GM18526 (cell line): ENCODE measurements at regions not wholly inside any gene's neighbourhood (a gene's known extent, or its start where the extent isn't known, plus 50 kb on each side); places are given as distances from the start of the nearest gene placed in this dataset.

Source experiments
- POLR2A ChIP-seq: IDR thresholded peaks from 3 replicates; pipeline ENCODE4 v1.6.1; 2011; ENCODE audit not compliant: insufficient read length; ENCODE audit errors: extremely low read depth

- no peak for TF ChIP-seq POLR2A
Measured at GRCh38 chr2:41694536-41695049, 353.2 kb upstream of the PKDCC start.

DNA sequence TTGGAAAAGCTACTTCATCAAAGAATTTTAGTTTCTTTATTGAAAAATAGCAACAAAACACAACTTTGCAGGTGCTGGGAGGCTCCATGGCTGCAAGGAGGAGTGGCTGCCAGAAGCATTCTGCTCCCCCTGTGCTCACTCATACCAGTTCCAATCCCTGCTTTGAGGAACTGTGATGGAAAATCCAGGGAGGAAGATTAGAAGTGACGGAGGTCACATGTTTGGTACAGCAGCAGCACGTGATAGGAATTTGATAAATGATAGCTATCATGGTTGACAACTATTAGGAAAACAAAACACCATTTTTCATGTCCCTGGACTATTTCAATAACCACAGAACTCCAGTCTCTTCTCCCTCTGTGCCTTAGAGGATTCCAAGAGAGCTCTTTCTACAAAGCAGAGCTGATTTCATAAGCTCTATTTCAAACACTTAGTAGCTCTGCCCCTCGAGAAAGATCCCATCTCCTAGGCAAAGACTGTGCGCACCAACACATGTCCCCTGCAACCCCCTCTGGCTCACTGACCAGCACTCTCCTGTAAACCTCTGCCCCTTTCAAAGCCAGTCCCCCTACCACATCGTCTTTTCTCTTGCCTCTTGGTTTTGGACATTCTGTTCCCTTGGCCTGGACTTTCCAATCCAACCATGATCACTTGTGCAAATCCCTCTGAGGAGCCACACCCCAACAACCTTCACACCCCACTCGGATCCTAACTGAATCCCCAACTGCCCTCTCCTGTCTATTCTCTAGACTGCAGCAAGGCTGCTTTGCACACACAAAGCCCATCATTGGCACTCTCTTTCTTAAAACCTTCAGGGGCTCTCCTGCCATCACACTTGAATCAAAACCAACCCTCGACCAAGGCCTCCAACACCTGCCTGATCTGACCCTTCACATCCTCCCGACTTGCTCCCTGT, 352.4 kb upstream of the PKDCC start:
- TF ChIP-seq POLR2A = no peak

DNA sequence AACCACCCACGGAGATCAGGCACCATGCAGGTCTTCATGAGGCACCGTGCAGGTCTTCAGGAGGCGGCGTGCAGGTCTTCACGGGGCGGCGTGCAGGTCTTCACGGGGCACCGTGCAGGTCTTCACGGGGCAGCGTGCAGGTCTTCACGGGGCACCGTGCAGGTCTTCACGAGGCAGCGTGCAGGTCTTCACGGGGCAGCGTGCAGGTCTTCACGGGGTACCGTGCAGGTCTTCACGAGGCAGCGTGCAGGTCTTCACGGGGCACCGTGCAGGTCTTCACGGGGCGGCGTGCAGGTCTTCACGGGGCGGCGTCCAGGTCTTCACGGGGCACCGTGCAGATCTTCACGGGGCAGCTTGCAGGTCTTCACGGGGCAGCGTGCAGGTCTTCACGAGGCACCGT, 350.4 kb upstream of the PKDCC start:
- no peak for TF ChIP-seq POLR2A

- TF ChIP-seq POLR2A = no peak
Measured at GRCh38 chr2:41698678-41699422, 349.0 kb upstream of the PKDCC start.

DNA sequence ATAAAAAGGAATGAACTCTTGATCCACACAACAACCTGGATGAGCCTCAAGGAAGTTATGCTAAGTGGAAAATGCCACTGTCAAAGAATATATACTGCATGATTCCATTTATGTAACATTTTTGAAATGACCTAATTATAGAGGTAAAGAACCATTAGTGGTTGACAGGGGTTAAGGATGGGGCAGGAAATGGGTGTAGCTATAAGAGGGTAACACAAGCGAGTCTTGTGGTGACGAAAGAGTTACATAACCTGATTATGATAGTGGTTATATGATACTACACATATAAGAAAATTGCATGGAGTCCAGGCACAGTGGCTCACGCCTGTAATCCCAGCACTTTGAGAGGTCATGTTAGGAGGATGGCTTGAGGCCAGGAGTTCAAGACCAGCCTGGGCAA, 346.6 kb upstream of the PKDCC start:
- no peak for TF ChIP-seq POLR2A

DNA sequence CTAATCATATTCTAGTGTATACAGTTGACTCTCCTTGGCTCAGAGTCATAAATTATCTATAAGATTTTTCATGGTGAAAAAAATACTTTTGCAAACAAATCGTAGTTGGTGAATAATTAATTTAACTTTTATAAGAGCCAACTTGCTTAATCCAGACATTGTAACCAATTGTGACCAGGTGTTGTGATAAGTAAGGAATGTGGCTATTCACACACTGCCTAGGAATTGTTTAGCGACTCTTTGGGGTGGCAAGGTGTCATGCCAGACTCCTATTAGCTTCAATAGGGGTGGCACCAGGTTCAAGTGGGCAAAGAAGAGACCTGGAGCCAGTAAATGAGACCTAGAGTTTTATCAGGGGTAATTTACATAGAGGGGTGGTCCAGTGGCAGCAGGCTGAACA, 344.7 kb upstream of the PKDCC start:
- no peak for TF ChIP-seq POLR2A

GRCh38 chr2:41705634-41706033, 342.2 kb upstream of the PKDCC start:
- no peak for TF ChIP-seq POLR2A

DNA sequence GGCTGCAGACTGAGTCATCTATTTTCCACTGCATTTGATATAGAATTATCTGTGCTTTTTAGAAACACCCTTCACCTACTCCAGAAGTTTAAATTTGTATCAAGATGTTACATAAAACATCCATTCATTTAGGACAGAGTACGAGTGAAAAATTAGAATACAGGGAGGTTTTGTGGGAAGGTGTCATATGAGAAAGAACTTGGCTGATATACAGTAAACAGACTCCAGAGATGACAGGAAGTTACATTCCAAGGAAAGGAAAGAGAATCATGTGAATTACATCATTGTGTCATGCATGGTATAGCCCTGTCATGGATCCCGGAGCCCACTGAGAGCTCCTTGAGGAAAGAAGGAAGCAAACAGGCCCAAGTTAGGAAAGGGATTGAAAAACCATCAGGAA, 341.5 kb upstream of the PKDCC start:
- no peak for TF ChIP-seq POLR2A

- TF ChIP-seq POLR2A = no peak
Measured at GRCh38 chr2:41707790-41708451, 339.9 kb upstream of the PKDCC start.

- TF ChIP-seq POLR2A = no peak
Measured at GRCh38 chr2:41709702-41710599, 337.9 kb upstream of the PKDCC start.

DNA sequence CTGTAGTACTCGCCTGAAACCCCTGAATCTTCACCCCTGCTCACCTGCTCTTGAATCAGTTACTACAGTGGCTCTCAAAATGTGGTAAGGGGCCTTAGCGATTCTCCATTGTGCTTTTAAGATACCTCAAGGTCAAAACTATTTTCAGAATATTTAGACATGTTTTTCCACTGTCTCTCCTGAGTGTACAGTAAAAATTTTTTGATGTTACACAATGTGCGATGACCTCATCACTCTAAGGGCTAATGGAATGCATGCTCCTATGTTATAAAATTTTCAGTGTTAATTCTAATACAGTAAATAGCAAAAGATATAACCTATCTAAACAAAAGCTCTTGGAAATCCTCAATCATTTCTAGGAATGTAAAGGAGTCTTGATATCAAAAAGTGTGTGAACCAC, 336.9 kb upstream of the PKDCC start:
- no peak for TF ChIP-seq POLR2A

DNA sequence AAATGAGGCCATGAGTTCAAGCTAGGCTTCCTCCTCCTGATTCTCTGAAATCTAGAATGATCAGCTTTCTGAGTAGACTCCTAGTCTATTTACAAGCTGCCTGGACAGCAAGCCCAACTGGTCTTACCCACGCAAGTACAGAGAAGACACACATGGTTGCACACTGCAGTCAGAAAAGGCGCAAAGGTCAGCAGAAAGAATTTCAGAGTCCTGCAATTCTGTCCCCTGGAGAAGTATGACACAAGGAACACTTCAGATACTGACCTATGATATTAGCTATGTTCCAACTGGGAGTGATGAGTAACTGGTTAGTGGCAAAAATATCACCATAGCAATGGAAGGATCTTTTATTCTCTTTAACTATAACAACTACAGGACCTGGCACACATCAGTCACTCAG, 336.1 kb upstream of the PKDCC start:
- TF ChIP-seq POLR2A = no peak

GRCh38 chr2:41716497-41716896, 331.3 kb upstream of the PKDCC start:
- TF ChIP-seq POLR2A = no peak

DNA sequence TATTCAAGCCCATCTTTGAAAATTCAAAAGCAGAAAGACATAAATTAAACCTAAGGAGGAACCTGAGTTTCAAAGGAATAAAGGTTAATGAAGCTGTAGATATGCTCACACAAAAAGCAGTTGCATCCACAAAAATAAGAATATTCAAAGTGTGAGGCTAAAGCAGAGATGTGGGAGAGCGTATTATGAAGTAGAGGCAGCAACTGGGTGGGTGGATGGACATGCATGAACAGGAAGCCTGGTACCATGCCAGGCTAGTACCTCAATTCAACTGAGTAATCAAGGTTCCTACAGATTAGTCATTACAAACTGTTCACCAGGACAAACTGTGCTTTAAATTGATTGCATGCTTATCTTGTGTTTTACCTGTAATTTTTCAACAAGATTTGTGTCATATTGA, 330.0 kb upstream of the PKDCC start:
- no peak for TF ChIP-seq POLR2A

DNA sequence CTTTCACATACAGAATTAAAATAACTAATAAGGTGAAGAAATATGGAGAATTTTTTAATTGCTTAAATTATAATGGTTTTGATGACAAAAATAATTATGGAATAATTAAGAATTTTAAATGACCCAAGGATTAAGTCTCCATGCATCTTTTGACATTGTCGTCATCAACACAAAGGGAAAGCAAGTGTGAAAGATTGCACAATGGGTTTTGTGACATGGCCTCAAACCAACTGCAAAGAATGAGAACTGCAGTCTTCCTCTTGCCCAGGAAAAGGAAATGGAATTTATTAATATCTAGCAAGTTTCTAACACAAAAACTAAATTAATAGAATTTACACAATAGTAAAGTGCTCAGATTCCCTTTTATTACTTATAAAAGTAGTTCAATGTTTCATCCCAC, 329.1 kb upstream of the PKDCC start:
- no peak for TF ChIP-seq POLR2A
